GM18519 (cell line): ENCODE measurements at regions not wholly inside any gene's neighbourhood (a gene's known extent, or its start where the extent isn't known, plus 50 kb on each side); places are given as distances from the start of the nearest gene placed in this dataset.

ENCODE experiments used
- ATAC-seq: cut with Tn5 transposase; IDR thresholded peaks from one replicate; pipeline ENCODE4 v1.9.1; 2021; ENCODE audit warnings: mild to moderate bottlenecking, moderate library complexity; ENCODE audit not compliant: unreplicated experiment, low FRiP score

- no peak for ATAC-seq
These were observed 106.7 kb upstream of the SLC28A3 start for GRCh38 chr9:84447305-84447704.

DNA sequence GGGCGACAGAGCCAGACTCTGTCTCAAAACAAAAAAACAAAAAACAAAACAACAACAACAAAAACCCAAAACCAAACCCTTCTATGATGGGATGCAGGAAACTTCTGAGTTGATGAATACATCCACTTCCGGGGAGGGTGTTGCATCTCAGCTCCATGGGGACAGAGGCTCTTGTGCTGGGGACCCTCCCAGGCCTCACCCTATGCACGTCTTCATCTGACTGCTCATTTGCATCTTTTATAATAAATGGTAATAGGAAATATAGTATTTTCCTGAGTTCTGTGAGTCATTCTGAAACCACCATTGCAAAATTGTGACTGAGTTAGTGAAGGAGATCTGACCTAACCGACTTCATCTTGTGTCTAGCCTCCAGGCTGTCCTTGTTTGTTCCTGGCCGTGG, 109.5 kb upstream of the SLC28A3 start:
- ATAC-seq: no peak

GRCh38 chr9:84456527-84456926, 116.0 kb upstream of the SLC28A3 start:
- no peak for ATAC-seq

DNA sequence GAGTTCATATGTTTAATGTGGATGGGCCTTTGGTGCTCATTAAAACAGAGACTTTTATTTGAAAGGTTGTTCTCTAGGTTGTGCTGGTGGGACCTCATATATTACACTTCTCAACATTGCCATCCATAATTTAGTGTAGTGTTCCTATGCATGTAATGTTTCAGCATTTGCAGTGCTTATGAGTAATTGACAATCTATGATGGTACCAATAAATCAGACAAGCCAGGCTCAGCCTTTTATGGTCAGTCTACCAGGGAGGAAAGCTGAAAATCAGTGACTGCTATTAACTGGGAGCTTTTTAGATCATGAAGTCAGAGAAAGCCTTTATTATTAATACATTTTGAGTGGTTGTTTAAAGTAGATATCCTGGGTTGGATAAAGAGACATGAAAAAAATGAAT, 120.1 kb upstream of the SLC28A3 start:
- ATAC-seq: no peak

- no peak for ATAC-seq
These were observed 122.7 kb upstream of the SLC28A3 start for GRCh38 chr9:84463272-84463671.

GRCh38 chr9:84466580-84467285, 126.2 kb upstream of the SLC28A3 start:
- no peak for ATAC-seq

DNA sequence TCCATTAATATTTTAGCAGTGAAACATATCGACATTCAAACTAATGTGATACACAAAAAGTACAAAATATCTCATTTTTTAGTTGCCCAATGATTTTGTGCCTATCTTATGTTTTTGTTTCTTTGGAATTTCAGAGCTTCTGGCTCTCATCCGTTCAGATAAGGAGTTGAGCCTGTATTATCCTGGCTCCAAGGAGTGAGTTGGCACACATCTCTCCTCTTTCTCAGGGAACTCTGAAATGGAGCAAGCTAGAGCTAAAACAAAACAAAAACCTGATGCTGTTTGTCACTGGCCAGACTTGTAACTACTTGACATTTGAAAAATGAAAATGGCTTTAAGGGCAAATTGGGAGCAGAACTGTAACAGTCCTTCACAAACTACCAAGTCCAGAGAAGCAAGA, 131.3 kb upstream of the SLC28A3 start:
- ATAC-seq: no peak

- ATAC-seq: no peak
These were observed 138.4 kb upstream of the SLC28A3 start for GRCh38 chr9:84478996-84479395.

GRCh38 chr9:84480071-84480470, 139.5 kb upstream of the SLC28A3 start:
- no peak for ATAC-seq

DNA sequence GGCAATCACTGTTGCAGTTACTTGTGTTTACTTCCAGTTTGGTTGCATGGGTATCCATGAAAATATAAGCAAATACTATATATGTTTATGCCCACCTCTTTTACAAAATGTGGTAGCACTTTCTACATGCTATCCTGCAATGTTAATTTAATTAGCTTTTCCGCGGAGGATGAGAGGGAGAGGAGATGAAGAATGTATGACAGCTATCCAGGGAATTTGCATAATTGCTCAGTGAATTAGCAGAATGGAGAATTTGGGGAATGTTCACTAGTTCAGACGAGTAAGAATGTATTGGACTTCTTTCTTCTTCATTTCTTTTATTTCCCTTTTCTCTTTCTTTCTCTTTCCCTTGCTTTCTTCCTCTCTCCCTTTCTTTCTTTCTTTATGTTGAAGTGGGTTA, 140.7 kb upstream of the SLC28A3 start:
- no peak for ATAC-seq

- ATAC-seq: no peak
These were observed 141.2 kb upstream of the SLC28A3 start for GRCh38 chr9:84481636-84482218.

DNA sequence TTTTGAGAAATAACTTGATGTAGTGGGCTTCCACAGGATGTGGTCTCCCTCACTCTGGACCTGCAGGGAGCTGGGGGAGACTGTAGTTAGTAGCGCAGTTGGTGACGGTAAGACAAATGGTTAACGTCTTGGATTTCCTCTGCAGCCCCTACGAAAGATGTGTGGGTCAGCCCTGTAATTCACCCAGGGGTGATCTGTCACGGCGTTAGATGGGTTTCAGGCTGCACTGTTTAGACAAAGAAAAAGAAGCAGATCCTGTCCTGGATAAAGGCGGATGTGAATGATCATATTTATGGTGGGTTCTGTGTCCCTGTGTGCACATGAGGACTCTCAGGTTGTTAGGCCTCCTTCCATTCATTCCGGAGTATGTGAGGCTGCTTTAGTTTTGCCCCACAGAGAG, 142.0 kb upstream of the SLC28A3 start:
- no peak for ATAC-seq

- ATAC-seq: no peak
These were observed 143.6 kb upstream of the SLC28A3 start for GRCh38 chr9:84484172-84484571.

DNA sequence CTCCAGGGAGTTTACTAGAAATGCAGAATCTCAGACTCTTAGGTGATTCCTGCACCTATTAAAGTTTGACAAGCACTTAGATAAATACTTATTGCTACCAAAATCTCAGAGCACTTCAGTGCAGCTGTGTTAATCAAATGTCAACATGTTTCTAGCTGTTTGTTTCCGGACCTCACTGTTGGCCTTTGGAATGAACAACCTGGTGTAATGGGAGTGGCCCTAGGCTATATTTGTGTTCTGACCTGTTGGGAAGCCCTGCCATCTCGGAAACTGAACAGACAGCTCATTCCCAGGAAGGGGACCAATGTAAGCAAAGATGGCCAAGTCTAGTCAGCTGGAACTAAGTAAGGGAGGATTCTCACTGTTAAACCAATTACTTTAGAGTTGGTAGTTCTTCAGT, 145.0 kb upstream of the SLC28A3 start:
- no peak for ATAC-seq

- no peak for ATAC-seq
These were observed 146.1 kb upstream of the SLC28A3 start for GRCh38 chr9:84486663-84487062.

DNA sequence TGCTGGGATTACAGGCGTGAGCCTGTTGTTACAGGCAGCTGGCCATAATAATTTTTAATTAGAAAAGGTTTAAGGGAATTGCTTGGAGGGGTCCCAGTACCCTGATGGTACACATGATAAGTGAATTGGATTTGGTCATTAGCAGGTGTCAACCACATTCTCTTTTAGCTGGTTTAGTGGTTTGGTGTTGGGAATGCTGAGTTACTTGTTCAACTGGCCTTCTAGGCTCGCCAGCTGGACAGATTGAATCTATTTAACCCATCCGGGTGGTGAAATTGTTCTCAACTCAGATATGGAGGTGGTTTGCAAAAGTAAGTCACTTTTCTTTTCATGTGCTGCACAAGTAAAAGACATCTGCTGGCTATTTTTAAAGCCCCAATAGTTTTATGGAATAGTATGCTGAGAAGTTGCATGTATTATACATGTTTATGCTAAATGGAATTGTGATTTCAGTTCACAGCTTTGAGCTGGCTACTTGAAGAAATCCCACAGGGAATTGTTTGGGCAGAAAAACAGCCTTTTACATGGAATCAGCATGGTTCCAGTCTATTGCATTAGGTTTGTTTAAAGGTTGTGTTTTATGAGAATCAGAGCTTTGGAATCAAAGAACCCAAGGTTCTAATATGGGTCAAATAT, 149.8 kb upstream of the SLC28A3 start:
- ATAC-seq: no peak

DNA sequence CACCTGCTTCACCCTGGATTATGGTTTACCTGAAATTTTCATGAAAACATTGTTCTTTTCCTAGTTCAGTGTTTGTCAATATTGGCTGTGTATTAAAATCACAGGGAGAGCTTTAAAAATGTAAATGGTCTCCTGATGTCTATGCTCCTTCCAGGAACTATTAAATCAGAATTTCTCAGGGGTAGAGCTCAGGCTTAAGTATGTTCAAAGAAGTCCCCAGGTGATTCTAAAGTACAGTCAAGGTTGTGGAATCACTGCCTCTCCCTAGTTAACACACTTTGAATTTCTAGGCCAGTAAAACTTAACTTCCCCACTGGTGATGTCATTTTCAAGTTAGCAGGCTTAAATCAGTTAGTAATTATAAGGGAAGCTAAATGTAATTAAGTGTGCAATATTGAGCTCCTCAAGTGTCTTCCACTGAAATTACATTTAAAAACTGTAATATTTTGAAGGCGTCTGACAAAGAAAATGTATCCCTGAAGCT, 150.3 kb upstream of the SLC28A3 start:
- ATAC-seq: no peak

DNA sequence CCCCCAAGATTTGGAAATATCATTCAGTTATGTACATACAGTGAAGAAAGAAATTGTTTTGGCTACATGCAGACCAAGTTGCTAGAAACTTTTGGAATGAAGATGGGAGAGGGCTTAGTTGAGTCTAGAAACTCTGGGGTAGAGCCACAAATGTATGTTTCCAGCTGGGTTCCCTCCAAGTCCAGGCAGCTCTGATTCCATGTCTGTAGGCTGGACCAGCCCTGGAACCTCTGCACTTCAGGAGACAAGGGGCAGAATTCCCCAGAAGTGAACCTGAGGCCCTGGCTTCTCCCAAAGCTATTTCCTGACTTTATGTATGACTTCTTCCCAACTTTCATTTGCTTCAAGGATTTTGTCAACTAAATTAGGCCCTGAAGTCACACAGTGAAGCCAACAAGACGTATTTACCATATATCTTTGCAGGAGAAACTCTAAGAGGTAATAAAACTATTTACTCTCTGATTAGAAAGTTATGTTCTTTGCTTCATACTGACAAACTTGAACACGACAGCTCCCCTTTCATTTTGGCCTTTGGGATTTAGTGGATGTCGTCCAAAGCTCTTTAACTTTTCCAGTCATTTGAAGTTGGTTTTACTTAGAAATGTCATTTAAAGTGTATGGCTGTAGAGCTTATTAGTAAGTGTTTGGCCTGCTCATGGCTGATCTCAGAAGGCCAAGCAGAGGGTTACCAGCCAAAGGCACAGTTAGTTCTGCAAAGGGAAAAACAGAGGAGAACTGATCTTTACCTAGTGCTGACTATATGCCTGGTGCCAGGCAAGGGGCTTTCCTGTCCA, 152.0 kb upstream of the SLC28A3 start:
- no peak for ATAC-seq

DNA sequence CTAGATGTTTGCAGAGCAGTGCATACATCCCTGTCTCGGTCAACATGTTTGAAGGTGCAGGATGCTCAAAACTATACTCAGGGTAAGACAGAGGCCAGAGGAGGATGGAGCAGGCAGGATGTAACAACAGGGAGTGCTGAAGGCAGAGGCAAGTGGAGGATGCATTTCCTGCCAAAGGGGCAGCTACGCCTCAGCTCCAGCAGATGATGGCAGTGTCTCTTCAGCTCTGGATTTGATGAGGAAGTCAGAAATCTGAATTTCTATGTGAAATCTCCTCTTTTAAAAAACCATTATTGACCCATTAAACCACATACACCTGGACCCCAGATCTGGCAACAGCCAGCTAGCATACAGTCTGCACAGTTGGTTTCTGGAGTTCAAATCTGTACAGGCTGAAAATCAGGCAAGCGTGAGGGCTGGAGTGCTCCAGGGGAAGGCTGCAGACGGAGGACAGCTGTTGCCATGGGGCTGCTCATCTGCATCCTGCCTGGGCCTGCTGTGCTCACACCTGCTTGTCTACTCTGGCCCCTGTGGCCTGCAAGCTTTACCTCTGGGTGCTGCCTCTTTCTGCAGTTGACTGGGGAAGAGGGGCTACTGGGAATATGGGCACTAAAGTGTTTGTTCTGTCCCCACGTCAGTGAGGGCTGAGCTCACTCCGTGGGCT, 152.9 kb upstream of the SLC28A3 start:
- ATAC-seq: no peak

- ATAC-seq: peak; percentile 92
These were observed 159.5 kb upstream of the SLC28A3 start for GRCh38 chr9:84499969-84500582.
